GM21529 (cell line): ENCODE measurements at regions not wholly inside any gene's neighbourhood (a gene's known extent, or its start where the extent isn't known, plus 50 kb on each side); places are given as distances from the start of the nearest gene placed in this dataset.
"Not testable (repeated sequence)": the region's sequence is repeated elsewhere in the genome, so short reads cannot be mapped to it uniquely, and the experiment has no call there.

Experiments
- ATAC-seq: cut with Tn5 transposase; IDR thresholded peaks from one replicate; pipeline ENCODE4 v1.9.1; 2021; ENCODE audit not compliant: unreplicated experiment

DNA sequence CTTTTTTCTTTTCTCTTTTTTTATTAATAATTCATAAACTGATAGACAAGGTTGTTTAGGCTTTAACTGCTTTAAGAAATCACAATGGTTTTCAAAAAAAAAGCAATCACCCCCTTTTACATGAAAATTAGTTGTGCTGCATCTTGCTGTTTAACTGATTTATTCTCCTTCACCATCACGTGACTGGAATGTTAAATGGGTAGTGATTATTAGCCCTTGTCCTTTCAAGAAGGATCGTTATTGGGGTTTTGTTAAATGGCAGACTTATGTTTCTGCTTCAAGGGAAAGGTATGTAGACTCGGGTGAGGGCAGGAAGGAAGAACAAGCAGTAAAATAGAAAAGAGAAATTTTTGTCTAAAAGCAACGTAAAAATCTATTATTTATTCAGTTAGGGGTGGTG lies 175.6 kb upstream of the TLE4 start:
- no peak for ATAC-seq

DNA sequence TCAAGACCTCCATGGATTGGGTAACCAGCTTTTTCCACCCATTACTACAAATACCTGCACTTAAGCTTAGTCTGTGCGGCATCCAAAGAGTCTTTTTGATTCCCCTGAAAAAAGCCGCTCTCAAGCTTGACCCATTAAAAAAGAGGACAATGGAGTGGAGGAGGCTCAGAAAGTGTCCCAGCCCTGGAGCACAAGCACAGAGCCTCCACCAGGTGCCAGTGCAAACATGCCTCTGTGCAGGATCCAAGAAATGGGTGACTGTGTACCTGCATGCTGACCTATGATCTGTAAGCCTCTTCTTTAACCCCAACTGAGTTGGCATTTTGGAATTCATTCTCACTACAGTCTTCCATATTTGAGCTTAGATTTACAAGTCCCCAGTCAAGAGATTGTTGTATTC lies 168.3 kb upstream of the TLE4 start:
- ATAC-seq, result no peak

DNA sequence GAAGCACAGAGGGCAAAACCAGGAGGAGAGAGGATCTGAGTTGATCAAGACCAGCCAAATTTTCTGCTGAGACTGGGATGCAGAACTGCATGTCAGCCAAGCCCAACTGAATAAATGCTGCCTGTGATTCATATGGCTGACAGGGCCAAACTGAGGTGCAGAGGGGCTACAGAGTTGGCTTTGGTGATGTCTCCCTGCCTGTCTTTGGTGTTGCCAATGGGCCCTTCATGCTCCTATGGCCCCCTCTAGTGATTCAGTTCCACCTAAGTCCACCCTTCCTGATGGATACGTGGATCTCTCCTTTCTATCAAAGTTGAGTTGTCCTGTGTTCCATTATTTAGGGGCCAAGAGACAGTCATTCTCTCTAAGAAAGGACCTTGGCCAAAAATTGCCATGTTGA lies 163.6 kb upstream of the TLE4 start:
- no peak for ATAC-seq

DNA sequence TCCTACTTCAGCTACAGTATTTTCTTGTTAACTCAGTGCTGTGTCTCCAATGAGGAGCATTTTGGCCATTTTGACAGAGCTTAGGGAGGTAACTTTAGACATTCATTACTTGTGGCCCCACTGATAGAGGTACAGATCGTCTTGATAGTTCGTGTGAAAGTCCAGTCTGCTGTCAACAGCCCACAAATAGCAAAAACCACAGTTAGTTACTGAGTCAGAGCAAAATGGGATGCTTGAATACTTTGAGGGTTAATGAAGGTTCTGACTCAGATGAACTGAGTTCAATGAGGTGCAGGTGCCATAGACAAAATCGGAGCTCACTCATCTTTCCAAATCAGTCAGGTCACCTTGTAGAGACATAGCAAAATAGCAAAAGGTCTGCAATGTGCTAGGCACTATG lies 163.1 kb upstream of the TLE4 start:
- no peak for ATAC-seq

DNA sequence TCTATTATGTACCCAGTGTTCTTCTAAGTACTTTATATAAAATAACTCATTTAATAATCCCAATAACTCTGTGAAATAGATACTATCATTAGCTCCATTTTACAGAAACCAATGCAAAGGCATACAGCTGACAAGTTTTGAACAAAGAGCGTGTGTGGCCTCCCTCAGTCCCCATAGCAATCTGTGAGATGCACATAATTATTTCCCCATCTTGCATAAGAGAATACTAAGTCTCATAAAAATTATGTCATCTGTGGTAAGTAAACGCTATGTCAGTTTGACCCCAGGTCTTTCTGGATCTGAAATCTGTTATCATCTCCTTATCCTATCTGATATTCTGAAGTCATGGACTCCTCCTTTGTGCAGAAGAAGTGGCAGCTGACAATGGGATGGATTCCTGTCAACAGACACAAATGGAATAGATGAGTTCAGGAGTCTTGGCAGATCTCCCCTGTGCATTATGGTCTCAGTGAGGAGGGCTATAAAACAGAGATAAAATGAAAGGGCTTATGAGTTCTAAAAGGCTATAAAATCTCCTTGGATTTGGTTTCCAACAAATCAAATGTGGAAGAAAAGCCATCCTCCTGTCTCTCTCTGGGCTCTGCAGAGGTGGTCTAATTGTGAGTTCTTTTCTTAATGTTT lies 162.5 kb upstream of the TLE4 start:
- ATAC-seq, result no peak

DNA sequence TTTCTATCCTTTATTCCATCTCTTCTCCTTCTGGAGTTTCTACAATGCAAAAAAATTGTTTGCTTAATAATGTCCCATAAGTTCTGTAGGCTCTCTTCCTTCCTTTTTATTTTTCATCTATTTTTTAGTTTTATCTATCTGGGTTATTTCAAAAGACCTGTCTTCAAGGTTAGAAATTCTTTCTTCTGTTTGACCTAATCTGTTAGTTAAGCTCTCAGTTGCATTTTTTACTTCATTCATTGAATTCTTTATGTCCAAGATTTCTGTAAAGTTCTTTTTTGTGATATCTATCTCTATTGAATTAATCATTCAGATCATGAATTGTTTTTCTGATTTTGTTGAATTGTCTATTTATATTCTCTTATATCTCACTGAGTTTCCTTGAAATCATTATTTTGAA lies 145.9 kb upstream of the TLE4 start:
- no peak for ATAC-seq

DNA sequence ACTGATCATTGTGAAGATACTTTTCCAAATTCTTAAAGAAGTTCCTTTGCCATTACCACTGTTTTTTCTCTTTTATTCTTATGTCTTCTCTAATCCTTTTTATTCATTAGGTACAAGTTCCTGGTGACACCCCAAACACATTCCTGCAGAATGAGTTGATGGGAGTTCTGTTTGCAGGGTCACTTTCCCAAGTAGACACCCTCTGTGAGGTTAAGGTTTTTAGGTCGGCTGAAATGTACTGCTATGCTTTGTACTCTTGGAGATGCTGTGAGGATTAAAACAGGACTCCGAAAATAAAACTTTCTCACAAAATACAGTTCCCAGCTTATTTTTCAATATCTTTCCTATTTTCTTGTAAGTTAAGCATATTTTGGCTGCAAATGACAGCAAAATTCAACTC lies 143.3 kb upstream of the TLE4 start:
- no peak for ATAC-seq

DNA sequence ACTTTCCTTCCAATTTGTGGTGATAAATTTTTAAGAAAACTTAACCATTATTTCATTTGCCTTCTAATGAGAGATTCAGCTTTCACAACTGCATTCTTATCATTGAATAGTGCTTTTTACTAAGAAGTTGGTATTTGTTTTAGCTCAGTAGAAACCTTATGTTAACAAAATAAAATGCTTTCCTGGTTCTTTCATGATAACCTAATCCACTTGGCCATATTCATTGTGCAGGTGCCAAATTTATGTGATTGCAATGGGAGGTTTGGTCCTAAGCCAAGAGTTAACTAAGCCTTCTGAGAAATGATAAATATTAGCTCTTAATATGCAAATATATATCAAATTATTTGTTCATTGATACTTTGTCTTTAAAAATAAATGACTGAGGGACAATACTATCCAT lies 141.1 kb upstream of the TLE4 start:
- no peak for ATAC-seq

DNA sequence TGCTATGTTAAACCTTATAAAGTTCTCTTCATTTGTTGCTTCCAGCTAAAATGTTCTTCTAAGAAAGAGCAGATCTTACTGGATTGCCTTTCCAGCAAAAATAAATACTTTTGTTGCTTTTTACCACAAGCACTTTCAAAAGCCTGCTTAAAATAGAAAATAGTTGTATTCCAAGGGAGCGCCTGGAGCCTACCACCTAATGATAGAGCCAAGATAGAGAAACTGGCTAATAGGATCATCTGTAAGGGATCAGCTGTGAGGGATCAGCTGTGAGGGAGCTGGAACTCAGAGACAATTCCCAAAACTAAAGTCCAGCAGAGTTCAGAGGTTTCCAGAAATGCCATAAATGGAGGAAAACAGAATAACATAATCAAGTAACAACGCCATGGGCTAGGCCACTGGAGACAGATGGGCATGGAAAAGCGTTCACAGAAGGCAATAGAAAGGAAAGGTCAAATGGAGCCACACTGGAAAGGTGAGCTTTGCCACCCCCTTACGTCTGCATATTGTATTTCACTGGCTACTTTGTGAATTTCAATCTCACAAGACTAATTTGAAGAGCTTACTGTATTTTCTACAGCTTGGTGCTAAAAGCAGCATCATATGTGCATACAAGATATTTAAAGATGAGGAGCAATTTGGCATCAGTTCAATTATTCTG lies 140.6 kb upstream of the TLE4 start:
- no peak for ATAC-seq

DNA sequence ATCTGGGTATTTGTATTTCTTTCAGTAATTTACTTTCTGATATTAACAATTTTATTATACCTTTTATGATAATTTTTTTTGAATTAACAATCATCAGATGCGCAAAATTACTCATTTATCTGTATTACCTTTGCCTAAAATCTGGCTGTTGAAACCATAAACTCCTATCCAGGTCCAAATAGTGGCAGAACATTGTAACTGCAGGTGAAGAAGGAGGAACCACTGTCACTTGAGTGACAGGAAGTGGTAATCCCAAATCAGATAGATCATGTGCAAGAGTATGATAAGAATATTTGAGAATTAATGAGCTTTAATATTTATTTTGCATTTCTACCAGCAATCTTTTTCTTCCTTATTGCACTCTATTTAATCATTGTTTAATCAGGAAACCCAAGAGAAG lies 139.3 kb upstream of the TLE4 start:
- ATAC-seq, result no peak

DNA sequence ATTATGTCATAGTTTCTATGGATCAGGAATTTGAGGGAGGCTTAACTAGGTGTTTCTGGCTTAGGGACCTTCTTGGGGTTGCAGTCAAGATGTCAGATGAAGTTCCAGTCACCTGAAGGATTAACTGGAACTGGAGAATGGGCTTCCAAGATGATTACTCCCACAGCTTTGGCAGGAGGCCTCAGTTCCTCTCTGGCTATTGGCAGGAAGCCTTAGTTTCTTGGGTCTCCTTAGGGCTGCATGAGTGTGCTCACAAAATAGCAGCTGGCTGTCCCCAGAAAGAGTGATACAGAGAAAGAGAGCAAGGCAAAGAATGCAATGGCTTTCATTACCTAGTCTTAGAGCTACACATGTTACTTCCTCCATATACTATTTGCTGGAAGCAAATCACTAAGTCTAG lies 138.1 kb upstream of the TLE4 start:
- no peak for ATAC-seq

DNA sequence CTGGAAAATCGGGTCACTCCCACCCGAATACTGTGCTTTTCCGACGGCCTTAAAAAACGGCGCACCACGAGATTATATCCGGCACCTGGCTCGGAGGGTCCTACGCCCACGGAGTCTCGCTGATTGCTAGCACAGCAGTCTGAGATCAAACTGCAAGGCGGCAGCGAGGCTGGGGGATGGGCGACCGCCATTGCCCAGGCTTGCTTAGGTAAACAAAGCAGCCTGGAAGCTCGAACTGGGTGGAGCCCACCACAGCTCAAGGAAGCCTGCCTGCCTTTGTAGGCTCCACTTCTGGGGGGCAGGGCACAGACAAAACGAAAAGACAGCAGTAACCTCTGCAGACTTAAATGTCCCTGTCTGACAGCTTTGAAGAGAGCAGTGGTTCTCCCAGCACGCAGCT lies 132.5 kb upstream of the TLE4 start:
- not testable (repeated sequence) for ATAC-seq

DNA sequence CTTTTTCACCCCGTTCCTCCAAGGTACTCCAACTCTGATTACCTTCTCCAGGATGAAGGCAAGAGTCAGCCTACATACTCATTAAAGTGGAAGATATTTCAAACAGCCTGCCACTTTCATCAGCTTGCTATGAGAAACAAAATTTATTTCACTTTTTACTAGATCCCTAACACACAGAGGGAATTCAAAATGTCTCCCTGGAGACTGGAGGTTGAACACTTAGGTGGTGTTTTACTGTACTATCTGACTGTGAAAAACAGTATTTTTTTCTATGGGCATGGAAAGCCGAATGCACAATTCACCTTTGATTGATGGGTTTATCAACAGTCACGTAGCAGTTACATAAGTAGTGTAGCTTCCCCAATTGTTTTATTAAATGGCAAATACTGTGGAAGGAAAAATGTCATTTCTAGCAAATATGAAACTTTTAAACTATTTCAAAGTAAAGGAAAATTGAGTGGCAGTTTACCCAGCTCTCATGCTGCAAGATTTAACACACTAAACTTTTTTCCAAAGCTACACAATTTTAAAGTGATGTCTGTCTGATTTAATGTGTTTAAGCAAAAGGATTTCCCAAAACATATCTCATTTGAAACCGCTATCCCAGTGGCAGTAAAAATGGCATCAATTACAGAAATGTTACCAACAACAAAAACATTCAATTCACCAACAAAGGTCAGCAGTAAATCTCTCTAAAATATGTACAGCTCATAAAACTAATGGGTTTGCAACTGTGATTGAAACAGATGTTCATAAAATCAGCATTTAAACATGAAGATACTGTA lies 125.0 kb upstream of the TLE4 start:
- no peak for ATAC-seq

DNA sequence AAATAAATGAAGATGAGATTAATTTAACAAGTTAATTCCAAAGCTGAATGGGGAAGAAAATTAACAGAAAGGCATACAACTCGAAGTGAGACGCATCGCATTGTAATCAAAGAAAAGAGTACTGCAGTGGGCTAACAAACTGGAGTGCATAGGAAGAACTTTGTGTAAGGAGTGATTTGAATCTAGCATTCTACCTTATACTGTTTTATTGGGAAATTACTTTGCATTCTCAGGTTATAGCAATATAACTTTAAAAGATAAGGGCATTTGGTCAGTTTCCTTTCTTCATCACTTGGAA lies 124.5 kb upstream of the TLE4 start:
- no peak for ATAC-seq

DNA sequence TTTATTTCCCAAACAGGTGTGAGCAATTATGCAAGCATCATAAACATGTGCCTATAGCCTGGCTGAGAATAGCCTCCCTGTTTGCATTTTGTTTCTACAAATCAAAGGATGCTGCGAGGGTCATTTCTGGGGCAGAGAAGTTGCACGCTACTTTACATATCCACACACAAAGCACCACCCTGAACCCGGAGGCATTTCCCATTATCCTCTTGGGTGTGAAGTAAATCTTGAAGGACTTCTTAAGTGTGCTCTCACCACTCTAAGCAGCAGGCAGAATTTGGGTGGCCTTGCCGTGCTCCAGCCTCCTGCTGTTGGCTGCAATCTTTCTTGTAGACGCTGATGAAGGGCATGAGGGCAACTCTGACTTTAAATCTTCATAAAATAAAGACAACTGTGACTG lies 124.0 kb upstream of the TLE4 start:
- ATAC-seq, result no peak

DNA sequence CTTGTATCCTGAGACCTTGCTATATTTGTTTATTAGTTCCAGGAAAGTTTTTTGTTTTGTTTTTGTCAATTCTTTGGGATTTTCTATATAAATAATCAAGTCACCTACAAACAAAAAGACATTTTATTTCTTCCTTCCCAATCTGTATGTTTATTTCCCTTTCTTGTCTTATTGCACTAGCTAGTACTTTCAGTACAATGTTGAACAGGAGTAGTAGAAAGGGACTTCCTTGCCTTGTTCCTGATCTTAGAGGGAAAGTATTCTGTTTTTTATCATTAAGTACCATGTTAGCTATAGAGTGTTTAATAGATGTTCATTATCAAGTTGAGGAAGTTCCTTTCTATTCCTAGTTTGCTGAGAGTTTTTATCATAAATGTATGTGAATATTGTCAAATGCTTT lies 119.5 kb upstream of the TLE4 start:
- ATAC-seq, result no peak

DNA sequence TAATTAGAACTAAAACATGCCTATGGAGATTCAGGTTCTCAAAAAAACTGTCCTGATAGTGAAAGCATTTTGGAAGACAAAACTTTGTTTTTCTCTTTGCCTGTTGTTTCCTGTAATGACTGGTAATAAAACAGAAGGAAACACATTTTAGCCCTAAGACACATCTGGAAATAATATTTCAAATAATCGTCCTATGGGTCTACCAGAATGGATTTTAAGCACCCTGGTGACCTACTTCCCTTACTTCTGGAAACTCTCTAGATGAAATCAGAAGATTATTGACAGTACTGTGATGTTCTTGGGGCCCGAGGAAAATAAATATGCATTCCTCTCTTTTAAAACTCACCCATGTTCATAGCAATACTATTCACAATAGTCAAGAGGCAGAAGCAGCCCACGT lies 110.1 kb upstream of the TLE4 start:
- ATAC-seq, result no peak

DNA sequence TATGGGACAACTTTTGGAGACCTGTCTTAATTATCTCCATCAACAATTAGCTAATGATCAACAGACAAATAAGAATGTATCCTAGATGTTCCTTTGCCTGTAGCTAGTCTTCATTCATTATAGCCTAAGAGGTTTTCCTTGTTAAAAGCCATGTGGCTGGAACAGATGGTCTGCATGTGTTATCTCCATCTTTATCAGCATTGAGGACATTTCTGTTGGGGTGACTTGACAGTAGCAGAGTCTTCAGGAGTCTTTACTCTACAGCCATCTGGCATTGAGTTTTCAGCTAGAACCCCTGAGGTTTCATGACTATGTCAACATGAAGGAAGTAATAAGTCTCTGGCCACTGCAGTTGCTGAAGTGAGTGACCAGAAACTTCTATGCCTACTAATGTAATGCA lies 106.6 kb upstream of the TLE4 start:
- ATAC-seq, result no peak

DNA sequence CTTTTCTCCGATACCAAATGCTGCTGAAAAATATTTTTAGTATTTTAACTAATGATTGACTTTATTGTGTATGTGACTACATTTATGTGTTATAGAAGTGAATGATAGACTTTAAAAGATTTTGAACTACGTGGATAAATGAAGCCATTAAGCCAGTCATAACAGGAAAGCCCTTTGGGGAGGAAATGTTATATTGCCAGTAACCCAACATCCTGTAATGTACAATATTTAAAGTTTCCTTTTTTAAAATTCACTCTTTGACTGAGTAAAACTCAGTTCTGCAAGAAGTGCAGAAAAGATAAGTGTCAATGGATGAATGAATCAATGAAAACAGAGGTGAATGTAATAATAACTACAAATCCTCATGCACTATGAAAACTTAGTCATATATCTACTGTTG lies 102.6 kb upstream of the TLE4 start:
- no peak for ATAC-seq

DNA sequence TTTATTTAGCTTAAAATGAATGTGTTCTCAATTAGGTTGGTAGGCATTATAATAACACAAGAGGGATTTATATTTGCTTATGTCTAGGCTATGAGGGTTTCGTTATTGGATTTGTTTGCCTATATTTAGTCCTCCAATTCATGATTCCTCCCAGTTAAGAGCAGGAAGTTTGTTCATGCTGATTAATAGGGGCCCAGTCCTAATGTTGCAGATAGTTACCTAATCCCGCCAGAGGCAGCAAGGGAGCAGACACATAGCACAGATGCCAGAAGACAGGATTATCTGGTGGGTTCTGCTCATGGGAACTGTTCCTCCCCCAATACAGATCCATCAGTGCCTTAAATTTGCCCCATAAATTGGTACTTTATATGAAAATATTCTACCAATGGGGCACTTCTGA lies 100.8 kb upstream of the TLE4 start:
- no peak for ATAC-seq

DNA sequence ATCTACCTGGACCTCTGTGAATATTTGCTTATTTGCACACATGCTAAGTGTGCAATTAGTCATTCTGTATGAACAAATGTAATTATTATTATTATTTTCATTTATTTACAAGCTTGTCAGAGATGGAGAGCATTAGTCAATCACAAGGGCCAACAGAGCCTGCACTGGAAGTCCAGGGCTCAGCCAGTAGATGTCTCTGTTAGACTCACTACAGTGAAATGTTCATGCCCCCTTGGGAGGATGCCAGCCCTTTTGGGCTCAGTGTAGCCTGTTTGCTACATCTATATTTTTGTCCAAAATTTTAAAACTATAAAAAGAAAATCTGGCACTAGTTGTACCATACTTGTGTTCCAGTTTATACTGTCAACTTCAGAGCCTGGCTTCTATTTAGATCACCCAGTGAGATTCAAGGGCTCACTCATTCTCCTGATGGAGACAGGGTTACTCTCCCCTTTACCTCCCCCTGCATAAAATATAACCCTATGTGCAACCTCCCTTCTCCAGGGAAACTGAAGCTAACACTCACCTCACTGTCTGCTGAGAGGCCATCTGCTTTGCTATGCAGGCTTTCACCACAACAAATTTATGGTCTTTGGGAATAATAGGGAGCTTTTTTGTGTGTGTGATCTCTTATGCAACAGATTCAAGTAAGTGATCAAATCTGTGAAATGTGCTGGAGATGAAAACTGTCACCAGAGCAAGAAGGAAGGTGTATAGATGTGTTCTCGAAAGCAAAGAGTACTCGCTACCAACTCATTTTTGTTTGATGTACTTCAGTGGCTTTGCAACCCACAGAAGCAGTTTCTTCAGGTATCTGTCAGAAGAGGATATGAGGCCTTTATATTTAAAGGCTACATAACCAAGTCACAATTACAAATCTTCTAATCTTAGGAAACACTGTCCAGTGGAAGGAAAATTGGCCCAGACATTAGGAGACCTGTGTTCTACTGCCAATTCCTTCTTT lies 99.9 kb upstream of the TLE4 start:
- no peak for ATAC-seq

DNA sequence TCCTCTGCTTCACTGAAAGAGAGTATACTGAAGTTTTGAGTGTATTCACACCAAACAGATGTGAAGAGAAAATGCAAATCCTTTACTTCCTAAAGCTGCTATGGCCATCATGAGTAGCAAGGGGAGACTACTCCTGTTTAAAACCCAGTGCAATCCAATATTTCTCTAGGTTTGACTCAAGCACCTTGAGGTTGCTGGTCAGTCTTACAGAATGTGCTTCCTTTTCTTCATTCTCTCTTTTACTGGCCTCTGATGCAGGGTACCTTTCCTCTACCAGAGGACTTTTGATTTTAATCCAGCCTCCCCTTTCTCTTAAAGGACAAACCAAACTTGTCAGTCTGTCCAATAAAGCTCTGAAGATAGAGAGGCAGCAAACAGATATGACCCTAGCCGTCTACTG lies 98.1 kb upstream of the TLE4 start:
- ATAC-seq, result no peak
